Left lung (tissue), 4 donors: ENCODE measurements at regions not wholly inside any gene's neighbourhood (a gene's known extent, or its start where the extent isn't known, plus 50 kb on each side); places are given as distances from the start of the nearest gene placed in this dataset.
"Not testable (repeated sequence)": the region's sequence is repeated elsewhere in the genome, so short reads cannot be mapped to it uniquely, and the experiment has no call there.

Experiments
- ATAC-seq: fragments of 200-7000 bp; cut with Tn5 transposase; one replicate; pipeline ENCODE4 v1.9.1; 2020; ENCODE audit warnings: moderate library complexity
- DNase-seq, 4 donors: peaks; one replicate each; pipeline ENCODE4 v3.0.0-alpha.2; 2013 to 2020
- H3K27ac ChIP-seq, 2 donors: fragments of 200-600 bp; sonication (generic) in 1 of 2; one replicate each; pipeline versions ENCODE4 v1.5.0 to v1.8.0; 2020 to 2021
- H3K27me3 ChIP-seq, 2 donors: fragments of 200-600 bp; sonication (generic) in 1 of 2; one replicate each; pipeline versions ENCODE4 v1.5.0 to v1.8.0; 2020 to 2021
- H3K36me3 ChIP-seq, 2 donors: fragments of 200-600 bp; sonication (generic) in 1 of 2; one replicate each; pipeline versions ENCODE4 v1.5.0 to v1.8.0; 2020 to 2021
- H3K4me1 ChIP-seq, 2 donors: fragments of 200-600 bp; one replicate each; pipeline ENCODE4 v1.8.0; 2021
- H3K4me3 ChIP-seq, 2 donors: fragments of 200-600 bp; sonication (generic) in 1 of 2; one replicate each; pipeline versions ENCODE4 v1.5.0 to v1.8.0; 2020 to 2021; ENCODE audit warnings: mild to moderate bottlenecking in 1 of 2
- H3K9me3 ChIP-seq, 2 donors: fragments of 200-600 bp; sonication (generic) in 1 of 2; one replicate each; pipeline versions ENCODE4 v1.5.0 to v1.8.0; 2020 to 2021
- intact Hi-C, 2 donors: fragments of 100-400 bp; cut with DNase I; formaldehyde crosslinking; loops; one replicate each; pipeline versions ENCODE4 v1.11.2 to v1.14.2; 2022
- TF ChIP-seq, protein P1 (sequence below), 2 donors: fragments of 200-600 bp; sonication (generic) in 1 of 2; IDR thresholded peaks; one replicate each; pipeline versions ENCODE4 v1.5.0 to v1.8.0; 2021; ENCODE audit warnings: antibody characterized with exemption in 2 of 2
- donor health status: DM: no; HTN: yes; CAD: no.
- donor health status: DM: no; HTN: no; CAD: no.

DNA sequence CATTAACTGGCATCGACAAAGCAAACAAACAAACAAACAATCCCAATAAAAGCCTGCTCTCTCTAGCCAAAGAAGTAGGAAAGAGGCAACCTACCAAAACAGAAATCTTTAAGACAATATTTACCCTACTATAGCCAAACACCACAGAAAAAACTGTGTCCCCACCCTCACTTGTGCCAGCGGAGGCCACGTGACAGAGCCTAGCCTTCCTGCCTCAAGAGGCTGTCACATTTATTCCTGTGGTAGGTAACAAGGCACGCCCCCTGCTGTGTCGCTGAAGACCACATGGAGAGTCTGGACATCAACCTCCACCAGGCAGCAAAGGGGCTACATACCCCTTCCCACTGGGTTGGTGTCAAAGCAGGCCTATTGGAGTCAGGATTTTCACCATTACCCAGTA, 148.1 kb downstream of the LMNTD1 start:
- intact Hi-C loops = no loop called here
- Histone ChIP-seq H3K4me3 (no peak overlapping the region), H3K36me3 (no peaks in the 10 kb centered on the region), H3K4me1 (no peaks in the 10 kb centered on the region), H3K27ac (no peak overlapping the region), H3K27me3 (no peaks in the 10 kb centered on the region), H3K9me3 (peaks cover 0 to 8% of the 10 kb centered on the region in 2 donors)
- peak in 1 of 4 donors; percentile 48 for DNase-seq
- TF ChIP-seq, protein P1, sequence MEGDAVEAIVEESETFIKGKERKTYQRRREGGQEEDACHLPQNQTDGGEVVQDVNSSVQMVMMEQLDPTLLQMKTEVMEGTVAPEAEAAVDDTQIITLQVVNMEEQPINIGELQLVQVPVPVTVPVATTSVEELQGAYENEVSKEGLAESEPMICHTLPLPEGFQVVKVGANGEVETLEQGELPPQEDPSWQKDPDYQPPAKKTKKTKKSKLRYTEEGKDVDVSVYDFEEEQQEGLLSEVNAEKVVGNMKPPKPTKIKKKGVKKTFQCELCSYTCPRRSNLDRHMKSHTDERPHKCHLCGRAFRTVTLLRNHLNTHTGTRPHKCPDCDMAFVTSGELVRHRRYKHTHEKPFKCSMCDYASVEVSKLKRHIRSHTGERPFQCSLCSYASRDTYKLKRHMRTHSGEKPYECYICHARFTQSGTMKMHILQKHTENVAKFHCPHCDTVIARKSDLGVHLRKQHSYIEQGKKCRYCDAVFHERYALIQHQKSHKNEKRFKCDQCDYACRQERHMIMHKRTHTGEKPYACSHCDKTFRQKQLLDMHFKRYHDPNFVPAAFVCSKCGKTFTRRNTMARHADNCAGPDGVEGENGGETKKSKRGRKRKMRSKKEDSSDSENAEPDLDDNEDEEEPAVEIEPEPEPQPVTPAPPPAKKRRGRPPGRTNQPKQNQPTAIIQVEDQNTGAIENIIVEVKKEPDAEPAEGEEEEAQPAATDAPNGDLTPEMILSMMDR (IDR thresholded peaks at IDR 0.05) = no peak
- peak; percentile 17 for ATAC-seq

DNA sequence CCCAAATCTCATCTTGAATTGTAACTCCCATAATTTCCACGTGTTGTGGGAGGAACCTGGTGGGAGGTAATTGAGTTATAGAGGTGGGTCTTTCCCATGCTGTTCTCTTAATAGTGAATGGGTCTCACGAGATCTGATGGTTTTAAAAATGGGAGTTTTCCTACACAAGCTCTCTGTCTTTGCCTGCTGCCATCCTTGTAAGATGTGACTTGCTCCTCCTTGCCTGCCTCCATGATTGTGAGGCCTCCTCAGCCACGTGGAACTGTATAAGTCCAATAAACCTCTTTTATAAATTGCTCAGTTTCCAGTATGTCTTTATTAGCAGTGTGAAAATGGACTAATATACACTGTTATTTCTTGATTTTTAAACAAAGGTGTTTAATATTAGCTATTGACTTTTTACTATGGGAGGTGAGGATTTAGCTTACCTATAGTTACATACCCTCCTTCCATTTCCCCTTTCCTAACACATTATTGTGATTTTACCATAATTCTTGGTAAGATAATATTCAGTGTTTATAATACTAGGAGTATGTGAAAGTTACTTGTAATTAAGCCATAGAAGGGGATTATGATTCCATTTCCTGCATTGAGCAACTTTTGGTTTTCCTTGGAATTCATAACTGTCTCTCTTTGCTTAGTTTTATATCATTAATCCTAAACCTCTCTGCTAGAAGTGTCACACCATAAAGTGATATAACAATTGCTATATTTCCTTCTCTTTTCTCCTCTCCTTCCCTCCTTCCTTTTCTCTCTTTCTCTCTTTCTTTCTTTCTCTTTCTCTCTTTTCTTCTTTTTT, 151.0 kb upstream of the KRAS start:
- H3K9me3 ChIP-seq = peaks cover 0 to 8% of the 10 kb centered on the region in 2 donors
- no peak overlapping the region for H3K4me3 ChIP-seq
- no peaks in the 10 kb centered on the region for H3K4me1 ChIP-seq
- H3K27me3 ChIP-seq = no peaks in the 10 kb centered on the region
- DNase-seq (no peak), ATAC-seq (no peak)
- intact Hi-C loops = no loop called here
- no peak overlapping the region for H3K27ac ChIP-seq
- TF ChIP-seq, protein P1 (IDR thresholded peaks at IDR 0.05) = no peak
- H3K36me3 ChIP-seq = no peaks in the 10 kb centered on the region

DNA sequence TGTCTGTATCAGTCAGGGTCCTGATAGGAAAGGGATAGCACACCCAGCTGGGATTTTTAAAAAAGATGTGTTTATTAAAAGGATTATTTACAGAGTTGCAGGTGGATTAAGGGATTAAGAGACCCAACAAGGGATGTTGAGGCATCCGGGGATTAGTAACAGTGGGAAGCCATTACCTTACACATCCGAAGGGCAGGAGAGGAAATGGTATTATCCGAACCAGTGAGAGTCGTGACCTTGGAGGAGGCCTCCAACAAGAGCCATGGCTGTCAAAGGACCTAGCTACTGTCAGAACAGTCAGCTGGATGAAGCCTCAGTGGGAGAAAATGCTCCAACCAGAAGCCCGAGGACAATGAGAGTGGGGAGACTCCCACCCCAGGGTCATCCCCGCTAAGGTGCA, 146.3 kb upstream of the KRAS start:
- Histone ChIP-seq H3K4me1 (no peaks in the 10 kb centered on the region), H3K27ac (no peak overlapping the region), H3K36me3 (no peaks in the 10 kb centered on the region), H3K4me3 (no peak overlapping the region), H3K27me3 (no peaks in the 10 kb centered on the region), H3K9me3 (peaks cover 0 to 8% of the 10 kb centered on the region in 2 donors)
- TF ChIP-seq, protein P1 (IDR thresholded peaks at IDR 0.05) = no peak
- DNase-seq (no peak), ATAC-seq (no peak)
- intact Hi-C loops = no loop called here

DNA sequence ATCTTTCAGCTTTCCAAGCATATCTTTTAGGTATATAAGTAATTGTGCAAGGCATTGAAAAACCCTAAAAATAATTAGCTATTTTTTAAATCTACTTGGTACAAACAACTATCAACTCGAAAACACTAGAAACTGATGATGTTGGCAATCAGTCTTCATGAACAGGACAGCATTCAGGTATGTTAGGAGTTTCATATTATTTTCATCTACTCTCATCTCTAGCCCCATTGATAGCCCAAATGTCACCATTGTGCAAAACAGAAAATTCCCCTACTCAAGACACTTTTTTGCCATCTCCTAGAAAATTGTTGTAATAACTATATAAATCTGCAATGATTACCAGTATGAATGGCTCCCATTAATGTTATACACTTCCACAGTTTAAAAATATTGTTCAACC, 144.5 kb upstream of the KRAS start:
- TF ChIP-seq, protein P1 (IDR thresholded peaks at IDR 0.05) = no peak
- Histone ChIP-seq H3K36me3 (no peaks in the 10 kb centered on the region), H3K4me1 (no peaks in the 10 kb centered on the region), H3K27ac (no peak overlapping the region), H3K9me3 (no peaks in the 10 kb centered on the region), H3K27me3 (no peaks in the 10 kb centered on the region), H3K4me3 (no peak overlapping the region)
- ATAC-seq = no peak
- no peak for DNase-seq
- intact Hi-C loops = no loop called here

DNA sequence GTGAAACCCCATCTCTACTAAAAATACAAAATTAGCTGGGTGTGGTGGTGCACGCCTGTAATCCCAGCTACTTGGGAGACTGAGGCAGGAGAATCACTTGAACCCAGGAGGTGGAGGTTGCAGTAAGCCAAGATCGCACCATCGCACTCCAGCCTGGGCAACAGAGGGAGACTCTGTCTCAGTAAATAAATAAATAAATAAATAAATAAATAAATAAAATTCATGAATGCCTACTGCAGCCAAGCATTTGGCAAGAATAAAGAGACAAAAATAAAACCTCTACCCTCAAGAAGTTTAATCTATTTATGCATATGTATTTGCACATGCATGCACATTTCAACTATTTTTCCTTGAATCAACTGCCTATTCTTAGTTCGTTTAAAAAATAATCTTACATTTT, 144.0 kb upstream of the KRAS start:
- ATAC-seq, H3K4me1 ChIP-seq, H3K27me3 ChIP-seq, H3K36me3 ChIP-seq, DNase-seq, intact Hi-C loops, H3K4me3 ChIP-seq, H3K27ac ChIP-seq, H3K9me3 ChIP-seq: not testable (repeated sequence)

DNA sequence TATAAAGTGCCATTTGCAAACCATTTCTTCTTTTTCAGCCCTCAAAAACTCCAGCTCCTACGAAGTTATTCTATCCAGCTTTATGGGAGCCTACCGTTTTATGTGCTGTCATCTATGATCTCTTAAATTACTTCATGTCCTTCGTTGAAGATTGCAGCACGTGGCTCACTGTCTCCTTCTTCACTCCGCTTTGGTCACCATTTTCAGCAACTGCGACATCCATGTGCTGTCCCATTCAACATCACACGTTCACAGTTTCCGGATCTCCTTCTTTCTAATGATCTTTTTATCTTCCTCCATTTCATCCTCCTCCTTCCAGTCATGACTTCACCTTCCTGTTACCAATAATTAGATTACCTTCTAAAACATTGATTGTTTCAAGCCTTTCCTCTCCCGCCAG, 143.3 kb upstream of the KRAS start:
- TF ChIP-seq, protein P1 (IDR thresholded peaks at IDR 0.05) = no peak
- DNase-seq (no peak), ATAC-seq (no peak)
- no peak overlapping the region for H3K27ac ChIP-seq
- no peaks in the 10 kb centered on the region for H3K4me1 ChIP-seq
- no peaks in the 10 kb centered on the region for H3K9me3 ChIP-seq
- H3K36me3 ChIP-seq = no peaks in the 10 kb centered on the region
- H3K4me3 ChIP-seq = no peak overlapping the region
- intact Hi-C loops = no loop called here
- H3K27me3 ChIP-seq = no peaks in the 10 kb centered on the region

DNA sequence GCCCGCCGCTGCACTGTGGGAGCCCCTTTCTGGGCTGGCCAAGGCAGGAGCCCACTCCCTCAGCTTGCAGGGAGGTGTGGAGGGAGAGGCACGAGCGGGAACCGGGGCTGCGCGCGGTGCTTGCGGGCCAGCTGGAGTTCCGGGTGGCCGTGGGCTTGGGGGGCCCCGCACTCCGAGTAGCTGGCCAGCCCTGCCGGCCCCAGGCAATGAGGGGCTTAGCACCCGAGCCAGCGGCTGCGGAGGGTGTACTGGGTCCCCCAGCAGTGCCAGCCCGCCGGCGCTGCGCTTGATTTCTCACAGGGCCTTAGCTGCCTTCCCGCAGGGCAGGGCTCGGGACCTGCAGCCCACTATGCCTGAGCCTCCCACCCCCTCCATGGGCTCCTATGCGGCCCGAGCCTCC, 140.6 kb upstream of the KRAS start:
- ATAC-seq, intact Hi-C loops, H3K27ac ChIP-seq, H3K9me3 ChIP-seq, H3K36me3 ChIP-seq, H3K4me3 ChIP-seq, H3K27me3 ChIP-seq, DNase-seq: not testable (repeated sequence)
- H3K4me1 ChIP-seq = peaks cover 6 to 10% of the 10 kb centered on the region in 2 donors
